ENCODE measurements at regions not wholly inside any gene's neighbourhood (a gene's known extent, or its start where the extent isn't known, plus 50 kb on each side); places are given as distances from the start of the nearest gene placed in this dataset.

- no peaks in the 10 kb centered on the region for H3K36me3 ChIP-seq
- intact Hi-C loops (cut with DNase I) = no loop called here
- TF ChIP-seq POLR2AphosphoS5 (IDR thresholded peaks at IDR 0.05; ENCODE audit: insufficient read depth in 1 of 2, low read depth in 1 of 2) (no peak), POLR2A (IDR thresholded peaks at IDR 0.05) (no peak), CTCF (IDR thresholded peaks at IDR 0.05) (no peak)
- H3K9me3 ChIP-seq = no peaks in the 10 kb centered on the region
- no peaks in the 10 kb centered on the region for H3K27me3 ChIP-seq
- H3K4me1 ChIP-seq = no peaks in the 10 kb centered on the region
- H3K27ac ChIP-seq = no peak overlapping the region
- no peak overlapping the region for H3K4me3 ChIP-seq
- no peak for DNase-seq (ENCODE audit: extremely low spot score in 2 of 2)
Observed at GRCh38 chr1:199272139-199272544, 633.3 kb downstream of the PTPRC start.

GRCh38 chr1:199272628-199273086 is 633.8 kb downstream of the PTPRC start:
- Histone ChIP-seq H3K9me3 (no peaks in the 10 kb centered on the region), H3K4me1 (no peaks in the 10 kb centered on the region), H3K4me3 (no peak overlapping the region), H3K36me3 (no peaks in the 10 kb centered on the region), H3K27me3 (no peaks in the 10 kb centered on the region), H3K27ac (no peak overlapping the region)
- DNase-seq (ENCODE audit: extremely low spot score in 2 of 2) = no peak
- TF ChIP-seq POLR2A (IDR thresholded peaks at IDR 0.05) (no peak), POLR2AphosphoS5 (IDR thresholded peaks at IDR 0.05; ENCODE audit: insufficient read depth in 1 of 2, low read depth in 1 of 2) (no peak), CTCF (IDR thresholded peaks at IDR 0.05) (no peak)
- intact Hi-C loops (cut with DNase I) = no loop called here

- no peak for DNase-seq (ENCODE audit: extremely low spot score in 2 of 2)
- Histone ChIP-seq H3K27me3 (no peaks in the 10 kb centered on the region), H3K27ac (no peak overlapping the region), H3K4me1 (no peaks in the 10 kb centered on the region), H3K4me3 (no peak overlapping the region), H3K36me3 (no peaks in the 10 kb centered on the region), H3K9me3 (no peaks in the 10 kb centered on the region)
- intact Hi-C loops (cut with DNase I) = no loop called here
- TF ChIP-seq CTCF (IDR thresholded peaks at IDR 0.05) (no peak), POLR2AphosphoS5 (IDR thresholded peaks at IDR 0.05; ENCODE audit: insufficient read depth in 1 of 2, low read depth in 1 of 2) (no peak), POLR2A (IDR thresholded peaks at IDR 0.05) (no peak)
Observed at GRCh38 chr1:199273837-199274379, 635.1 kb downstream of the PTPRC start.

GRCh38 chr1:199279067-199279466 is 640.2 kb downstream of the PTPRC start:
- intact Hi-C loops (cut with DNase I) = no loop called here
- H3K27me3 ChIP-seq = no peaks in the 10 kb centered on the region
- TF ChIP-seq POLR2A (IDR thresholded peaks at IDR 0.05) (no peak), CTCF (IDR thresholded peaks at IDR 0.05) (no peak), POLR2AphosphoS5 (IDR thresholded peaks at IDR 0.05; ENCODE audit: insufficient read depth in 1 of 2, low read depth in 1 of 2) (no peak)
- no peak for DNase-seq (ENCODE audit: extremely low spot score in 2 of 2)
- H3K4me1 ChIP-seq = no peaks in the 10 kb centered on the region
- no peaks in the 10 kb centered on the region for H3K9me3 ChIP-seq
- H3K36me3 ChIP-seq = no peaks in the 10 kb centered on the region
- no peak overlapping the region for H3K4me3 ChIP-seq
- H3K27ac ChIP-seq = no peak overlapping the region

- Histone ChIP-seq H3K27ac (no peak overlapping the region), H3K27me3 (no peaks in the 10 kb centered on the region), H3K4me3 (no peak overlapping the region), H3K9me3 (no peaks in the 10 kb centered on the region), H3K4me1 (no peaks in the 10 kb centered on the region), H3K36me3 (no peaks in the 10 kb centered on the region)
- no peak for TF ChIP-seq POLR2A (IDR thresholded peaks at IDR 0.05)
- TF ChIP-seq POLR2AphosphoS5 (IDR thresholded peaks at IDR 0.05; ENCODE audit: insufficient read depth in 1 of 2, low read depth in 1 of 2) = no peak
- TF ChIP-seq CTCF (IDR thresholded peaks at IDR 0.05) = no peak
- DNase-seq (ENCODE audit: extremely low spot score in 2 of 2) = no peak
- intact Hi-C loops (cut with DNase I) = no loop called here
Observed at GRCh38 chr1:199279872-199280645, 641.2 kb downstream of the PTPRC start.

Measured in vagina (tissue), 2 donors.